ENCODE measurements at regions not wholly inside any gene's neighbourhood (a gene's known extent, or its start where the extent isn't known, plus 50 kb on each side); places are given as distances from the start of the nearest gene placed in this dataset.

DNA sequence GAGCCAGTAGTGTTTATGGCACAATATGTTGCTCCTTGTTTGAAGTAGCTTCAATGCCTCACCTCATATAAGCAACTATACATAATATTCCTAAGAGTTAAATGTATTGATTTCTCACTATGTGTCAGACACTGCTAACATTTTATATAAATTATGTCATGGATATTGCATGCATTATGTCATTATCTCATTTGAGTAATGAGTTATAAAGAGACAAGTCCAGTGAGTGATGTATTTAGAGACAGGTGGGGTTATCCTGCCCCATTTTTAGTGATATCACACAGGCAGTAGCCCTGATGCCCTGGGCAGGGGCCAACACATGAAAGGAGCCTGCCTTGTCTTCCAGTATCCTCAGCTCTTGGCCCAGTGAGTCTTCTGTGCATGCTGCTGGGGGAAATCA lies 247.0 kb upstream of the SESN3 start:
- TF ChIP-seq, protein P1, sequence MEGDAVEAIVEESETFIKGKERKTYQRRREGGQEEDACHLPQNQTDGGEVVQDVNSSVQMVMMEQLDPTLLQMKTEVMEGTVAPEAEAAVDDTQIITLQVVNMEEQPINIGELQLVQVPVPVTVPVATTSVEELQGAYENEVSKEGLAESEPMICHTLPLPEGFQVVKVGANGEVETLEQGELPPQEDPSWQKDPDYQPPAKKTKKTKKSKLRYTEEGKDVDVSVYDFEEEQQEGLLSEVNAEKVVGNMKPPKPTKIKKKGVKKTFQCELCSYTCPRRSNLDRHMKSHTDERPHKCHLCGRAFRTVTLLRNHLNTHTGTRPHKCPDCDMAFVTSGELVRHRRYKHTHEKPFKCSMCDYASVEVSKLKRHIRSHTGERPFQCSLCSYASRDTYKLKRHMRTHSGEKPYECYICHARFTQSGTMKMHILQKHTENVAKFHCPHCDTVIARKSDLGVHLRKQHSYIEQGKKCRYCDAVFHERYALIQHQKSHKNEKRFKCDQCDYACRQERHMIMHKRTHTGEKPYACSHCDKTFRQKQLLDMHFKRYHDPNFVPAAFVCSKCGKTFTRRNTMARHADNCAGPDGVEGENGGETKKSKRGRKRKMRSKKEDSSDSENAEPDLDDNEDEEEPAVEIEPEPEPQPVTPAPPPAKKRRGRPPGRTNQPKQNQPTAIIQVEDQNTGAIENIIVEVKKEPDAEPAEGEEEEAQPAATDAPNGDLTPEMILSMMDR (IDR thresholded peaks at IDR 0.05; ENCODE audit: control extremely low read depth in 1 of 3, insufficient read depth in 1 of 3, low read depth in 1 of 3, low read length in 3 of 3), result no peak
- TF ChIP-seq JUN (IDR thresholded peaks at IDR 0.05; ENCODE audit: low read depth, low read length), result no peak
- TF ChIP-seq SIN3A (conservative IDR thresholded peaks at IDR 0.05 in 1 of 2, IDR thresholded peaks at IDR 0.05 in 1 of 2; ENCODE audit: low read depth in 1 of 2, low read length in 2 of 2), result no peak
- TF ChIP-seq RBBP5 (IDR thresholded peaks at IDR 0.05; ENCODE audit: borderline replicate concordance, low read depth, low read length), result no peak
- no peak for TF ChIP-seq POLR2A (IDR thresholded peaks at IDR 0.05; ENCODE audit: control extremely low read depth in 1 of 2, low read depth in 2 of 2, low read length in 2 of 2)
- TF ChIP-seq ZNF274 (IDR thresholded peaks at IDR 0.05; ENCODE audit: borderline replicate concordance, extremely low read depth, low read length), result no peak
- no peak for TF ChIP-seq CTBP2 (IDR thresholded peaks at IDR 0.05; ENCODE audit: borderline replicate concordance, insufficient read depth, insufficient read length, low read length)
- no peak for TF ChIP-seq SP1 (IDR thresholded peaks at IDR 0.05; ENCODE audit: low read depth, low read length)
- no peak for TF ChIP-seq TEAD4 (IDR thresholded peaks at IDR 0.05; ENCODE audit: low read depth, low read length)
- TF ChIP-seq EZH2 (IDR thresholded peaks at IDR 0.05; ENCODE audit: low read depth, low read length, severe bottlenecking), result no peak
- no peak for TF ChIP-seq YY1 (IDR thresholded peaks at IDR 0.05; ENCODE audit: low read depth, low read length)
- no peak for TF ChIP-seq CREB1 (IDR thresholded peaks at IDR 0.05)
